GM21390 (cell line): ENCODE measurements at regions not wholly inside any gene's neighbourhood (a gene's known extent, or its start where the extent isn't known, plus 50 kb on each side); places are given as distances from the start of the nearest gene placed in this dataset.

ENCODE experiments used
- ATAC-seq: cut with Tn5 transposase; IDR thresholded peaks from one replicate; pipeline ENCODE4 v1.9.1; 2021; ENCODE audit not compliant: unreplicated experiment

- ATAC-seq = no peak
These were observed 319.7 kb downstream of the CXCL12 start for GRCh38 chr10:44064987-44065787.

- no peak for ATAC-seq
These were observed 320.6 kb downstream of the CXCL12 start for GRCh38 chr10:44064317-44064716.

GRCh38 chr10:44063686-44064085, 321.2 kb downstream of the CXCL12 start:
- no peak for ATAC-seq

- ATAC-seq = no peak
These were observed 324.2 kb downstream of the CXCL12 start for GRCh38 chr10:44060719-44061118.

GRCh38 chr10:44060221-44060620, 324.7 kb downstream of the CXCL12 start:
- ATAC-seq = no peak

GRCh38 chr10:44058259-44058658, 326.6 kb downstream of the CXCL12 start:
- ATAC-seq = no peak

GRCh38 chr10:44056967-44057805, 327.7 kb downstream of the CXCL12 start:
- ATAC-seq = no peak

- ATAC-seq = no peak
These were observed 328.7 kb downstream of the CXCL12 start for GRCh38 chr10:44056206-44056605.

- ATAC-seq = no peak
These were observed 330.9 kb downstream of the CXCL12 start for GRCh38 chr10:44054046-44054445.

GRCh38 chr10:44053391-44053790, 331.5 kb downstream of the CXCL12 start:
- ATAC-seq = no peak

GRCh38 chr10:44051584-44052385, 333.1 kb downstream of the CXCL12 start:
- no peak for ATAC-seq

- no peak for ATAC-seq
These were observed 333.8 kb downstream of the CXCL12 start for GRCh38 chr10:44051091-44051490.

GRCh38 chr10:44049301-44050015, 335.4 kb downstream of the CXCL12 start:
- ATAC-seq = no peak

GRCh38 chr10:44047361-44047760, 337.5 kb downstream of the CXCL12 start:
- ATAC-seq = no peak

- ATAC-seq = no peak
These were observed 338.3 kb downstream of the CXCL12 start for GRCh38 chr10:44046605-44047004.

- ATAC-seq = no peak
These were observed 339.9 kb downstream of the CXCL12 start for GRCh38 chr10:44045020-44045419.

- no peak for ATAC-seq
These were observed 340.3 kb downstream of the CXCL12 start for GRCh38 chr10:44044549-44044948.

GRCh38 chr10:44043646-44044375, 341.1 kb downstream of the CXCL12 start:
- no peak for ATAC-seq

- no peak for ATAC-seq
These were observed 341.8 kb downstream of the CXCL12 start for GRCh38 chr10:44042926-44043602.
